ENCODE measurements at regions not wholly inside any gene's neighbourhood (a gene's known extent, or its start where the extent isn't known, plus 50 kb on each side); places are given as distances from the start of the nearest gene placed in this dataset.

- TF ChIP-seq EZH2 (IDR thresholded peaks at IDR 0.05; ENCODE audit: low read depth, low read length, severe bottlenecking), result no peak
Observed at GRCh38 chr4:34094114-34094513, 2150.2 kb downstream of the ARAP2 start (continued).
